ELF-1 (cell line): ENCODE measurements at regions not wholly inside any gene's neighbourhood (a gene's known extent, or its start where the extent isn't known, plus 50 kb on each side); places are given as distances from the start of the nearest gene placed in this dataset.
A peak's percentile ranks its signal among the peaks of the same experiment; 100 is the strongest.

Experiments
- DNase-seq: peaks from one replicate; pipeline ENCODE4 v3.0.0-alpha.2; 2016; ENCODE audit warnings: low read depth, low spot score

DNA sequence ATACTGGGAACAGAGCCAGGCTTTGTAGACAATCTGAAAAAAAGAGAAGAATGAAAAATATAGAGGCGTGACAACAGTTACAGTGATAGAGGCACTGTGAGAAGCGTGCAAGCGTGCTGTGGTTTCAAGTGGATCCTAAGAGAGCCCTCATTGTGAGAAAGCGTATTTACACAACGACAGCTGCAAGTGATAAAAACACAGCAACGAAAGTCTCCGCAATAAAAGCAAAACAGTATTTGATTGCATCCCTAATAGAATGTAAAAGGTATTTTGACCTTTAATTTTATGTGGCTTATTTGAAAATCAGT is 642.7 kb upstream of the ARGLU1 start:
- no peak for DNase-seq

GRCh38 chr13:107209824-107210722 is 642.1 kb upstream of the ARGLU1 start:
- no peak for DNase-seq

DNA sequence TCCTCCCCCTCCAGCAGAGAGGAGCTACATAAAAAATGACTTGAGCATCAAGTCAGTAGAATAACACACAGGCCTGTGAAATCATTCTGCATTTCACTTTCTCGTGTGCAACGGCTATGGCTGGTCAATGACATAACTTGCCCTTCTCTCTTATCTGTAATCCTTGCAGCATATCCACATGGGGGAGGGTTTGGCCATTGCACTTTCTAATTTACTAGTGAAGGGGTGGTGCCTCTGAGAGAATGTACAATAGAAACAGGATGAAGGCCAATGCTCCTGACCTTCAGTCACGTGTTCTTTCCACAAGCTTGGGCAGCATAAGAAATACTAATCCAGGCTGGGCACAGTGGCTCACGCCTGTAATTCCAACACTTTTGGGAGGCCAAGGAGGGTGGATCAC is 641.0 kb upstream of the ARGLU1 start:
- no peak for DNase-seq

GRCh38 chr13:107205318-107206104 is 637.6 kb upstream of the ARGLU1 start:
- peak; percentile 80 for DNase-seq

DNA sequence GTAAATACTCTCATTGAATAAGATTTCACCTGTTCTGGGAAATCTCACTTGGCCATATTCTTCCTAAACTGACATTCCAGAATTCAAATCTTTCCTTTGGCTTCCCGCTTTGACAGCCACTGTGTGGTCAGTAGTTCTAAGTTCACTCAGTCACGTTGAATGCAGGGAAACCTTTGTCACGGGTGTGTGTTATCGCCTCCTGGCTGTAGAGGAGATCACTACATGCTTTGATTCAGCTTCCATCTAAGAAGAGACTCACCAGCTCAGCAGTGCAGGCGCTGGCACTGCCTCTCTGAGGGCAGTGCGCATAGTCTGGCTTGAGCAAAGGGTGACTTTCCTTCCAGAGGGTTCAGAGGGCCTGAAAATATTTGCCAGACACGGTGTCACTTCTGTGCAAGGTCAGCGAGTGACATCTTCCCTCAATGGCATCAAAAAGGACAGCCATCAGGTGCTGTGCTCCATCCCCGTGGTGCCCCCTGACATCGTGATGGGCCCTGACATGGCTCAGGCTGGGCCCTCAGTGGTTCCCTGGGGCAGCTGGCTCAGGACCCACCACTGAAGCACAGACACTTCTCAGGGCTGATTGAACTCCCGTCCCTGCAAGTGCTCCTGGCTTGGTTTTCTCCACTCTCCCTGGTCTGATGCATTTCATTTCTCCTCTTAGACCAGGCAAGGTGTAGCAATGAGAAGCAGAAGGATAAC is 635.4 kb upstream of the ARGLU1 start:
- peak; percentile 52 for DNase-seq

GRCh38 chr13:107202371-107203023 is 634.6 kb upstream of the ARGLU1 start:
- DNase-seq, result no peak

DNA sequence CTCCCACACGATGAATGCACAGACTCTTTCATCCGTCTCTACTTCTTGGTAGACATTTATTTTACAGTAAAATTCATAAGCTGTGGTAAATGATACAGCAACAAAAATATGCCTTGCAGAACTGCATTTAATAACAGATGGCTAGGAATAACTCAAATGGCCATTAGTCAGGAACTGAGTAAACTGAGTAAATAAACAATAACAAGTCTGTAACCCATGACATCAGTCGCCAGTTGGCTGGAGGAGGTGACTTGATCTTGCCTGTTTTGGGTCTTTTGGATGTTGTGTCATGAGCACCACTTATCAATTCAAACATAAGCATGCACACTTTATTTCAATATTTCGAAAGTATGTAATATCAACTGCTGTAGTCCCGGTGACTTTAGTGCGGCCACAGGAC is 632.6 kb upstream of the ARGLU1 start:
- no peak for DNase-seq

DNA sequence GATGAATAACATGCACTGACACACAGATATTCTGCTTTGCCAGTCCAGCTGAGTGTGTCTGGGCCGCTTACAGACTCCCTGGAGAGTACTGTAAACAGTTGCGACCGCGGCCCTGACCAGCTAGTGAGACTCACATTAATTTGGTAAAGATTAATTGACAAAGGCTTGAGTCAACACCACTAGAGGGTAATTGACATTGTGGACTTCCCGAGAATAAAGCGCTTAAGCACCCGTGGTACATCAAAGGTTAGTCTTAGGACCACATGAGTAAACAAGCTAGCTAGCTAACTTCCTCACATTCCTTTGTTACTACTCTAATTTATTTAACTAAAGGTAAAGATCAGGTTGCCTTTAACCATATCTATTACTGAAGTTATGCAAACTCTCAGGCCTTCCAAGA is 624.4 kb upstream of the ARGLU1 start:
- DNase-seq, result no peak

- DNase-seq, result no peak
Observed at GRCh38 chr13:107190065-107190464, 622.1 kb upstream of the ARGLU1 start.

- DNase-seq, result no peak
Observed at GRCh38 chr13:107185889-107186288, 618.0 kb upstream of the ARGLU1 start.

DNA sequence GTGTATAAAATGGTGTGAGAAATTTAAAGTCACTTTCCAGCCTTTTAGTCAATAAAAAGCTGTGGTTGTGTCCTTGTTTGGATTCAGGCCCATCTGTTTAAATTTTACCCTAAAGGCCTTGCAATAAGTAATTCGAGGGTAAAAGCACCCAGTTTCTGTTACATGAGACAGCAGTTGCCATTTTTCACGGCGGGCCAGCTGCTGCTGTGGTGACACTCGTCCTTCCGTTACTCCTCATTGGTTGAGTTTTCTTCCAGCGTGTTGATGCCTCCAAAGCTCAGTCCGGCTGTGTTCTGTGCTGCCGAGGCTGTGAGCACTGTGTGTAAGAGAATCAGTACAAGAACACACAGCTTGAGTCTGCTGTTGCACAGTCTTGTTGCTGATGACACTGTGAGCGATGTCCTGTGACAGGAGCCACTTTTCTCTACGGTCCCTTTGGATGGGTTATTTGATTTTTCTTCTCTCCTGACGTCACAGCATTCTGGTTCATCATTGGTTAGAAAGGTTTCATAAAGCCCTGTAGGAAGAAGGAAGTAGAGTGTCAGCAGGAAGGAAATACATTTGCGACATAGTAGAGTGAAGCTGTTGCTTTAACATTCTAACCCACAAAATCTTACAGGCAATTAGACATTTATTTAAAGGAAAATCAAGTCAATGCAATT is 602.5 kb upstream of the ARGLU1 start:
- no peak for DNase-seq

- no peak for DNase-seq
Observed at GRCh38 chr13:107157271-107157670, 589.3 kb upstream of the ARGLU1 start.

DNA sequence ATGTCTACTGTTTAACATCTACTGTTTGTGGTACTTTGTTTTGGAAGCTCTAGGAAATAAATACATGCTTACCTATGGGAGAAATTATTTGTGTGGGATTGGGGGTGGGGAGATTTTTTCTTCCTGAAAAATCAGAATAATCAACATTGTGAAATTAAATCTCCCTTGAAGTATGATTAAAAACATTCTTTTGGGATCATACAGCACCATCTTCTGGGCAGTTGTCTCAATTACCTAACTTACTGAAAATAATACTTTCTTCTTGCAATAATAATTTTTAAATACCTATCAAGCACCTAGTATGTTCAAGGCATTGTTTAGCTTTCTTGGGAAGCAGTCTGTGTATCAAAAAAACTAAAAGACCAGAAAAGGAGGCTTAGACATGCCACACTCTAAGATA is 576.5 kb upstream of the ARGLU1 start:
- DNase-seq, result no peak

- DNase-seq, result no peak
Observed at GRCh38 chr13:107141767-107142166, 573.8 kb upstream of the ARGLU1 start.

DNA sequence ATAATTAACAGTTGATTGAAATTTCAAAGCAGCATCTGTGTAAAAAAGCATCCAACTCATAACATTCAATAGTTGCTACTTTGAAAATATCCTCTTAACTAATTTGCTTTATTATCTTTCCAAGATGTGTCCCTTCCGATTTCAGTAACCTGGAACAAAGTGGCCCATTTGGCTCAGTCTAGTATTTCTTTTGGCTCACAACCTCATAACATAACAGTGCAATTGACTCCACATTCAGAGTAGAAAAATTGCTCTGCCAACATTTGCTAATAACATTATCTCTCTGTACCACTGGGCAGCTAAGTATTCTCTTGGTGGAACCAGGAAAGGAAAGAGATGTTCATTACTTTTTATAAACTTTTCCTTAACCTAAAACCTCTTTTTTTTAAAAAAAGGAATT is 571.1 kb upstream of the ARGLU1 start:
- DNase-seq, result no peak

DNA sequence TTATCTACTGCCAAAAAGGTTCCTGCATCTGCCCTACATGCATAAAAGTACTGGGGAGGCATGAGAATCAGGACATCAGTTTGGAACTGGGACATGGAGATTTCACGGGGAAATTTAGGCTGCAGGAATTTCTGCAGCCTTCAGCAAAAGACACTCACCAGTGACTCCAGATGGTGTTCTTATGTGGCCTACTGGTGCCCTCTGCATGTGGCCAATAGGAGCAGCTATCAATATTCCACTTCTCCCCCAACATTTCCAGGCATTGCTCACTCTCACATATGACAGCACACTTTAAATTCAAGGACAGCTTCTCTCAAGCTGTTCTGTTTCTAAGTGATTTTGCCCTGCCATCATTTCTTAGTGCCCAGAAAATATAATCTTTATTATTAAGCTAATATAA is 570.5 kb upstream of the ARGLU1 start:
- DNase-seq, result no peak

DNA sequence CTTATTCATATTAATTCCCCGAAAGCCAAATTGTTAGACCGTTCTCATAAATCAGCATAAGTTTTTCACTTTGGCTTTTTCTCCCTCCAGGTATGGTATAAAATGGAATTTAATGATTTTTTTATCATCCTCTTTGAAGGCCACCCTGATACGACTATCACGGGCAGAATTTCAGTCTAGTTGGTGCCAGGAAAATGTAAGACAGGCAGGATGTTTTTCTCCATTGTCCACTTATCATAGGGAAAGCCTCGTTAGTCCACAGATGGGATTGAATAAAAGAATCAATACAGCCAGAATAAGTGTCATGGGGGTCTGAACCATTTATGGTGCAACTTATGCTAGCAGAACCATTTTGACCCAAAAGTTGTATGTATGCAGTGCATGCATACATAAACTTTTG is 566.0 kb upstream of the ARGLU1 start:
- DNase-seq, result no peak

- DNase-seq, result no peak
Observed at GRCh38 chr13:107130566-107130965, 562.6 kb upstream of the ARGLU1 start.

GRCh38 chr13:107124730-107125129 is 556.8 kb upstream of the ARGLU1 start:
- no peak for DNase-seq

DNA sequence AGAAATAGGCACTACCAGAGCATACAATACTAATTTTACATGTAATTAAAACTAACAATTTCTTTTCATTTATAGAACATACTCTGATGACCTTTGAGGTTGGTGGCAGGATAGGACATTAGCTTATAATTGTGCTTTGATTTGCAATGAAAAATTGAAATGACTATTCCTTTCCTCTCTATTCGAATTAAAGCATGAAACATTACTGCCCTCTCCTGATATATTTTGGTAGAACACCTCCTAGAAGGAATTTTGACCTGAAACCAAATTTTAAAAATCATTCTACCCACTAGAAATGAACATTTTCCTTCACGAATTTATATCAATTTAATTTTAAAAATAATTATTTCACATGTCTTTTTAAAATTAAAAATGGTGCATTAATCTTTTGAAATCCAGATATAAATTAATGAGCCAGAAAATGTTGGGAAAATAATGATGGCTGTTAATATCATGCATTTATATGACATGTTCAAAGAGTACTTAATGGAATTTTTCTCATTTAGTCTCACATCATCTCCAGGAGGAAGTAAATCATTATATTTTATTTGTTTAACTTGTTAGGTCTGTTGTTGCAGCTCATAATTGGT is 556.3 kb upstream of the ARGLU1 start:
- DNase-seq, result no peak

- DNase-seq, result no peak
Observed at GRCh38 chr13:107121793-107122192, 553.9 kb upstream of the ARGLU1 start.
